Fibroblast of the aortic adventitia (primary cell): ENCODE measurements at regions not wholly inside any gene's neighbourhood (a gene's known extent, or its start where the extent isn't known, plus 50 kb on each side); places are given as distances from the start of the nearest gene placed in this dataset.
"Not testable (repeated sequence)": the region's sequence is repeated elsewhere in the genome, so short reads cannot be mapped to it uniquely, and the experiment has no call there.

Source experiments
- DNase-seq: peaks from one replicate; pipeline ENCODE4 v3.0.0-alpha.2; 2010; ENCODE audit warnings: low read depth
- H3K4me3 ChIP-seq: 2 replicates; pipeline ENCODE4 v1.5.1; 2011; ENCODE audit warnings: low read depth, mild to moderate bottlenecking, control low read depth, low read length, moderate library complexity
- CTCF ChIP-seq: IDR thresholded peaks from 2 replicates; pipeline ENCODE4 v1.5.1; 2011; ENCODE audit warnings: mild to moderate bottlenecking, low read length, control low read depth, inconsistent platforms; ENCODE audit not compliant: insufficient read depth

DNA sequence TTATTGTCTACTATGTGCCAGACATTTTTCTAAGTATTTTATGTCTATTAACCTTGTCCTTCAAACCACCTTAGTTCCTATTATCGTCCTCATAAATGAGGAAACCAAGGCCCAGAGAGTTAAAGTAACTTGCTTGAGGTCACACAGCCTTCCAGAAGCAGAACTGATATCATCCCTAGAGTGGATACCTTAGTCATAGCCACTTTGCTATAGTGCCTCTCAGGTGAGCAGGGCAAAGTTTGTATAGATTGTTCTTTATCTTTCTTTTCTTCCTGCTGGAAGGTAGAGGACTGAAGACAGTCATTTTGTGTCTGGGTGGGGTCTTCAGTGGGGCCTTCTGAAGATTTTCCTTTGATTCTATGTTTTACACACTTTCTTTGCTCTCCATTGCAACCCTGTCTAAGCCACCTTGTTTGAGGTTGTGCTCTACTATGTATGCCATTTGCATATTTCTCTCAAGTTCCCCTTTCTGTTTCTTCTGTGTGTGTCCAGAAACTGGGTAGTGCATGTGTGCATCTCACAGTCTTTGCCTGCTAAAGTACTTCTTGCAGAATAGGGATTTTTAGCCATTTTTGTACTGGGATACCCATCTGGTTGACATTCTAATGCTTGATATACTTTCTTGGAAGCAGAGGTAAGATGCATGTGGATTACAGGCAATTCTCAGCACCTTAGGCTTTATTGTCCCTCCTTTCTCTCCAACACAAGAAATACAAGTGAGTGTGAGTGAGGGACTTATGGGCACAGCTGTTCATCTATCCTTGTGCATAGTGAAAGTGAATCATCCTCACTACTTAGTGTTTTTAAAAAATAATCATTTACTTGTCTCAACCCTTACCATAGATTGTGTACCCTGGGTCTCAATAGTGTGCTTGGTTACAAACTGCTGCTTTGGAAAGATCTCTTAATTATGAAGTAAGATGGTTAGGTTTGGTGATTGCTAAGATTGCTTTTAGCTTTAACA lies 207.6 kb upstream of the HMCN1 start:
- no peak for DNase-seq
- TF ChIP-seq CTCF: no peak
- no peak overlapping the region for H3K4me3 ChIP-seq

GRCh38 chr1:185520188-185520920 lies 203.3 kb upstream of the IVNS1ABP start:
- no peak for TF ChIP-seq CTCF
- no peak overlapping the region for H3K4me3 ChIP-seq
- no peak for DNase-seq

- TF ChIP-seq CTCF: no peak
- no peak for DNase-seq
- H3K4me3 ChIP-seq: no peak overlapping the region
Observed at GRCh38 chr1:185517808-185518419, 200.9 kb upstream of the IVNS1ABP start.

DNA sequence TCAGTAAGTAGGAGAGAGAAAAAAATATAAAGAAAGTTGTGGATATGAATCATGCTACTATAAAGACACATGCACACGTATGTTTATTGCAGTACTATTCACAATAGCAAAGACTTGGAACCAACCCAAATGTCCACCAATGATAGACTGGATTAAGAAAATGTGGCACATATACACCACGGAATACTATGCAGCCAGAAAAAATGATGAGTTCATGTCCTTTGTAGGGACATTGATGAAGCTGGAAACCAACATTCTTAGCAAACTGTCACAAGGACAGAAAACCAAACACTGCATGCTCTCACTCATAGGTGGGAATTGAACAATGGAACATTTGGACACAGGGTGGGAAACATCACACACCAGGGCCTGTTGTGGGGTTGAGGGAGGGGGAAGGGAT lies 200.3 kb upstream of the IVNS1ABP start:
- DNase-seq, H3K4me3 ChIP-seq: not testable (repeated sequence)

DNA sequence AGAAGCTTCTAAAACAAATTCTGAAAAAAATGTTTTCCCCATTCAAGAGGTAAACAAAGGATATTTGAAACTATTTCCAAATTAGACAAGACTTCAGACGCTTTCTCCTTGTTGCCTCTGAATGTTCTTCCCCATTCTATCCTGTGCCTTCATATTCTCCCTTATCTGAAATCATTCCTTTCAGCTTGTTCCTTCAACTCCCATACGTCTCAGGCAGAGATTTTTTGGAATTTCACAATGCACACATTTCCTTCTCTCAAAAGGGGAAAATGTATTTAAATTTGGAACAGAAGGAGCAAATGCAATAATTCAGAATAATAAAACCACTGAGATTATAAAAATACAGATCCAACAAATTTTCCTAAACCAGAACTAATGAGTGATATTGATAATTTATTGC lies 198.7 kb upstream of the IVNS1ABP start:
- H3K4me3 ChIP-seq: no peak overlapping the region
- no peak for DNase-seq
- TF ChIP-seq CTCF: no peak

DNA sequence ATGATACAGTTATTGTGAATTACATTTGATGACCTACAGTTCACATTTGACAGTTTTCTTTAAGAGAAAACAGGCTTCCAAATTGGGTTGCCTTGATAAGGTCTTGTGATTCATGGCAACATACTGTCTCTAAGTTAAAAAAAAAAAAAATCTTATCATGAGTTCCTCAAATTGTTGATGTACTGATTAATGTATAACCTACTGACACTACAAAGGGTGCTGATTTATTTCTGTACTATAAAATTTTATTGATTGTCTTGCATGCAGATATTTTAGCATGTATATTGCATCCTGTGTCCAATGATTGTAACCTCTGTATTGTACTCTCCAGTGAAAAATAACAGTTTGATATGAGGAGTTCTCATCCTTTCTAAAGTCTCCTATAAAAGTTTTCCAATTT lies 197.3 kb upstream of the IVNS1ABP start:
- H3K4me3 ChIP-seq: no peak overlapping the region
- DNase-seq: no peak
- TF ChIP-seq CTCF: no peak

DNA sequence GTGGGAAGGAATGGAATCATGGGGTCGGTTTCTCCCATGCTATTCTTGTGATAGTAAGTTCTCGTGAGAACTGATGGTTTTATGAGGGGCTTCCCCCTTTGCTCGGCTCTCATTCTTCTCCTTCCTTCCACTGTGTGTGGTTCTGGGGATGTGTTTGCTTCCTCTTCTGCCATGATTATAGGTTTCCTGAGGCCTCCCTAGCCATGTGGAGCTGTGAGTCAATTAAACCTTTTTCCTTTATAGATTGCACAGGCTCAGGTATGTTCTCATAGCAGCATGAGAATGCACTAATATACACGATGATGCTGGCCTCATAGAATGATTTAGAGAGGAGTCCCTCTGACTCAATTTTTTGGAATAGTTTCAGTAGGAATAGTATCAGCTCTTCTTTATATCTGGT lies 195.4 kb upstream of the IVNS1ABP start:
- no peak overlapping the region for H3K4me3 ChIP-seq
- TF ChIP-seq CTCF: no peak
- DNase-seq: no peak
